ENCODE measurements at regions not wholly inside any gene's neighbourhood (a gene's known extent, or its start where the extent isn't known, plus 50 kb on each side); places are given as distances from the start of the nearest gene placed in this dataset.

DNA sequence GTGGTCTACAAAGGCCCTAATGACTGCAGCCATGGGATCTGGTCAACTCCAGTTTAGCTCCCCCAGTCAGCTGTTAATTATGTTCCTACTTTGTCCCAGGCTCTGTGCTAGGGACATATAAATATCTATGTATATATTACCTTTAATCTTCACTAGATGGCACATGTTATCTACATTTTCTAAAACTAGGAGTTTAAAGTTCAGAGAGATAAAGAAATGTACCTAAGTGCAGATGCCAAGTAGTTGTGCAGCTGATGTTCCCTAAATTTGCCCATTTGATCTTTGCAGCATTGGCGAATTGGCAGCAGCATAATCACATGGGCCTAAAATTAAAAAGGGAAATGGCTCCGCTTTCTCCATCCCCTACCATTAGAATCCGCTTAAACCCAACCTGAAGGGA lies 541.1 kb downstream of the MED13L start:
- TF ChIP-seq RAD21 (IDR thresholded peaks at IDR 0.05; ENCODE audit: low read depth): no peak
- no peak for TF ChIP-seq YY1 (IDR thresholded peaks at IDR 0.05; ENCODE audit: low read depth)
- TF ChIP-seq, protein P1, sequence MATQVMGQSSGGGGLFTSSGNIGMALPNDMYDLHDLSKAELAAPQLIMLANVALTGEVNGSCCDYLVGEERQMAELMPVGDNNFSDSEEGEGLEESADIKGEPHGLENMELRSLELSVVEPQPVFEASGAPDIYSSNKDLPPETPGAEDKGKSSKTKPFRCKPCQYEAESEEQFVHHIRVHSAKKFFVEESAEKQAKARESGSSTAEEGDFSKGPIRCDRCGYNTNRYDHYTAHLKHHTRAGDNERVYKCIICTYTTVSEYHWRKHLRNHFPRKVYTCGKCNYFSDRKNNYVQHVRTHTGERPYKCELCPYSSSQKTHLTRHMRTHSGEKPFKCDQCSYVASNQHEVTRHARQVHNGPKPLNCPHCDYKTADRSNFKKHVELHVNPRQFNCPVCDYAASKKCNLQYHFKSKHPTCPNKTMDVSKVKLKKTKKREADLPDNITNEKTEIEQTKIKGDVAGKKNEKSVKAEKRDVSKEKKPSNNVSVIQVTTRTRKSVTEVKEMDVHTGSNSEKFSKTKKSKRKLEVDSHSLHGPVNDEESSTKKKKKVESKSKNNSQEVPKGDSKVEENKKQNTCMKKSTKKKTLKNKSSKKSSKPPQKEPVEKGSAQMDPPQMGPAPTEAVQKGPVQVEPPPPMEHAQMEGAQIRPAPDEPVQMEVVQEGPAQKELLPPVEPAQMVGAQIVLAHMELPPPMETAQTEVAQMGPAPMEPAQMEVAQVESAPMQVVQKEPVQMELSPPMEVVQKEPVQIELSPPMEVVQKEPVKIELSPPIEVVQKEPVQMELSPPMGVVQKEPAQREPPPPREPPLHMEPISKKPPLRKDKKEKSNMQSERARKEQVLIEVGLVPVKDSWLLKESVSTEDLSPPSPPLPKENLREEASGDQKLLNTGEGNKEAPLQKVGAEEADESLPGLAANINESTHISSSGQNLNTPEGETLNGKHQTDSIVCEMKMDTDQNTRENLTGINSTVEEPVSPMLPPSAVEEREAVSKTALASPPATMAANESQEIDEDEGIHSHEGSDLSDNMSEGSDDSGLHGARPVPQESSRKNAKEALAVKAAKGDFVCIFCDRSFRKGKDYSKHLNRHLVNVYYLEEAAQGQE (IDR thresholded peaks at IDR 0.05; ENCODE audit: low read depth): no peak
- TF ChIP-seq EGR1 (IDR thresholded peaks at IDR 0.05): no peak
- TF ChIP-seq CEBPB (IDR thresholded peaks at IDR 0.05): no peak
- TF ChIP-seq, protein P2, sequence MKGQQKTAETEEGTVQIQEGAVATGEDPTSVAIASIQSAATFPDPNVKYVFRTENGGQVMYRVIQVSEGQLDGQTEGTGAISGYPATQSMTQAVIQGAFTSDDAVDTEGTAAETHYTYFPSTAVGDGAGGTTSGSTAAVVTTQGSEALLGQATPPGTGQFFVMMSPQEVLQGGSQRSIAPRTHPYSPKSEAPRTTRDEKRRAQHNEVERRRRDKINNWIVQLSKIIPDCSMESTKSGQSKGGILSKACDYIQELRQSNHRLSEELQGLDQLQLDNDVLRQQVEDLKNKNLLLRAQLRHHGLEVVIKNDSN (IDR thresholded peaks at IDR 0.05): no peak
- TF ChIP-seq, protein P3, sequence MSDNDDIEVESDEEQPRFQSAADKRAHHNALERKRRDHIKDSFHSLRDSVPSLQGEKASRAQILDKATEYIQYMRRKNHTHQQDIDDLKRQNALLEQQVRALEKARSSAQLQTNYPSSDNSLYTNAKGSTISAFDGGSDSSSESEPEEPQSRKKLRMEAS (IDR thresholded peaks at IDR 0.05): no peak
- no peak for TF ChIP-seq CREB1 (IDR thresholded peaks at IDR 0.05; ENCODE audit: low read depth)
- no peak for TF ChIP-seq NFIC (IDR thresholded peaks at IDR 0.05)
- TF ChIP-seq FOXM1 (IDR thresholded peaks at IDR 0.05; ENCODE audit: borderline replicate concordance, low read depth): no peak
- TF ChIP-seq TAF1 (IDR thresholded peaks at IDR 0.05; ENCODE audit: low read depth): no peak

DNA sequence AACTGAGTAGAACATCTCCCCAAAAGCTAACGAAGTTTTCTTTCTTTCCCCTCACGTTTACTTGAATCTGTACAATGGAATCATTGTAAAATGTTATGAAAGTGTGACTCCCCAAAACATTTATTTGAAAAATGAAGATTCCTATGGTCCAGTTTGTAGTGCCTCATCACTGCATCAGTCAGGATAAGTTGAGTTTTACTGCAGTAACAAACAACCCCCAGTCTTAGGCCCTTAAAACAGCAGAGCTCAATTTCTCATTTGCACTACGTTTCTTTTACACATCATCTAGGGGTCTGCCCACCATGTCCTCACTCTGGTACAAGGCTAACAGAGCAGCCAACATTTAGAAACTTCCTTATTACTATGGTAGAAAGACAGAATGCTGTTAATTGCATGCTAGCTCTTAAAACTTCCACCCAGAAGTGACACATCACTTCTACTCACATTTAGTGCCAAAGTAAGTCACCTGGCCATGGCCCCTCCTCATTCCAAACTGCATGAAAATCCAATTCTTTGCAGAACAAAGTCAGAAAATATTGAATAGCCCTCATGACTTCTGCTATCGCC lies 546.4 kb downstream of the MED13L start:
- no peak for TF ChIP-seq TEAD4 (IDR thresholded peaks at IDR 0.05)
- no peak for TF ChIP-seq TAF1 (IDR thresholded peaks at IDR 0.05; ENCODE audit: low read depth)
- TF ChIP-seq YY1 (IDR thresholded peaks at IDR 0.05; ENCODE audit: low read depth): no peak
- TF ChIP-seq EGR1 (IDR thresholded peaks at IDR 0.05): no peak
- no peak for TF ChIP-seq ZBTB7A (IDR thresholded peaks at IDR 0.05; ENCODE audit: low read depth)
- TF ChIP-seq RAD21 (IDR thresholded peaks at IDR 0.05; ENCODE audit: low read depth): no peak
- no peak for TF ChIP-seq FOXM1 (IDR thresholded peaks at IDR 0.05; ENCODE audit: borderline replicate concordance, low read depth)
- TF ChIP-seq, protein P3 (IDR thresholded peaks at IDR 0.05): no peak
- TF ChIP-seq TCF12 (IDR thresholded peaks at IDR 0.05; ENCODE audit: low read depth): no peak
- TF ChIP-seq CREB1 (IDR thresholded peaks at IDR 0.05; ENCODE audit: low read depth): no peak
- TF ChIP-seq EP300 (IDR thresholded peaks at IDR 0.05; ENCODE audit: borderline replicate concordance): no peak
- no peak for TF ChIP-seq CEBPB (IDR thresholded peaks at IDR 0.05)
- TF ChIP-seq, protein P1 (IDR thresholded peaks at IDR 0.05; ENCODE audit: low read depth): no peak
- TF ChIP-seq, protein P2 (IDR thresholded peaks at IDR 0.05): no peak
- TF ChIP-seq NFIC (IDR thresholded peaks at IDR 0.05): no peak

DNA sequence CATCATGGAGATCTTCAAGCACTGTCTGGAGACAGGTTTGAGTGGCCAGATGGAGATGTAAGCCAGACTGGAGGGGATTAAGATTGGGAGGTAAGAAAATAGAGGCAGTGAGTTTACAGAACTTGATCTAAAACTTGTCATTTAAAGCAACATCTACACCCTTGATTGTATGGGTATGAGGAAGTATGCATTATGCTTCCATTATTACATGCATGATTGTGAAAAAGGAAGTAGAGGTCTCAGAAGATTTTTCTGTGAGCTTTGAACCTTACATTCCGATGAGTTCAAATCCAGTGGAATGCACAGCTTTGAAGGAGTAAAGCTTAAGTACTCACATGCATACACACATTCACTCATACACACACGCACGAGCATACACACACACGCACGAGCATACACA lies 550.8 kb downstream of the MED13L start:
- TF ChIP-seq NFIC (IDR thresholded peaks at IDR 0.05) (no peak), EP300 (IDR thresholded peaks at IDR 0.05; ENCODE audit: borderline replicate concordance) (no peak), EGR1 (IDR thresholded peaks at IDR 0.05) (no peak), CREB1 (IDR thresholded peaks at IDR 0.05; ENCODE audit: low read depth) (no peak), ZBTB7A (IDR thresholded peaks at IDR 0.05; ENCODE audit: low read depth) (no peak), FOXM1 (IDR thresholded peaks at IDR 0.05; ENCODE audit: borderline replicate concordance, low read depth) (no peak), TCF12 (IDR thresholded peaks at IDR 0.05; ENCODE audit: low read depth) (no peak), YY1 (IDR thresholded peaks at IDR 0.05; ENCODE audit: low read depth) (no peak), TAF1 (IDR thresholded peaks at IDR 0.05; ENCODE audit: low read depth) (no peak), CEBPB (IDR thresholded peaks at IDR 0.05) (no peak), TEAD4 (IDR thresholded peaks at IDR 0.05) (no peak), RAD21 (IDR thresholded peaks at IDR 0.05; ENCODE audit: low read depth) (no peak)
- TF ChIP-seq, protein P1 (IDR thresholded peaks at IDR 0.05; ENCODE audit: low read depth): no peak
- TF ChIP-seq, protein P2 (IDR thresholded peaks at IDR 0.05): no peak
- TF ChIP-seq, protein P3 (IDR thresholded peaks at IDR 0.05): no peak
